GM12878 (cell line): ENCODE measurements at regions not wholly inside any gene's neighbourhood (a gene's known extent, or its start where the extent isn't known, plus 50 kb on each side); places are given as distances from the start of the nearest gene placed in this dataset.

Experiments
- ATAC-seq: fragments of 200-7000 bp; cut with Tn5 transposase; 3 replicates; pipeline ENCODE4 v1.9.1; 2020; ENCODE audit warnings: mild to moderate bottlenecking, moderate library complexity
- BruUV-seq: library from RNA; stranded (reverse); fragments of 400-500 nt; replicated peaks from 2 replicates; lab custom pipeline; 2021; lab: Mats Ljungman, UMichigan
- CTCF ChIA-PET: fragments of 300-600 bp; sonication (Branson Sonifier 250); formaldehyde crosslinking; extraction: SDS; loops from one replicate; lab custom pipeline; 2021; ENCODE audit warnings: inconsistent platforms; lab: Yijun Ruan, JAX
- POLR2A ChIA-PET: fragments of 350-600 bp; formaldehyde crosslinking; extraction: SDS; loops from one replicate; lab custom pipeline; 2021; ENCODE audit warnings: inconsistent platforms; lab: Charles Lee
- RAD21 ChIA-PET: fragments of 300-600 bp; sonication (Branson Sonifier 250); formaldehyde crosslinking; loops from one replicate; lab custom pipeline; 2023; ENCODE audit warnings: antibody characterized with exemption; ENCODE audit not compliant: unreplicated experiment; lab: Charles Lee
- SMC1A ChIA-PET: fragments of 300-600 bp; sonication (Branson Sonifier 250); formaldehyde crosslinking; loops from one replicate; lab custom pipeline; 2023; ENCODE audit not compliant: unreplicated experiment, uncharacterized antibody; lab: Charles Lee
- DNase-seq: peaks from one replicate; pipeline ENCODE4 v3.0.0-alpha.2; 2011; ENCODE audit warnings: low read depth, low spot score
- FAIRE-seq: peaks from 3 replicates; lab custom pipeline; 2011; peaks lifted over from hg19 to GRCh38; lab: Jason Lieb, UNC
- H2AFZ ChIP-seq: 2 replicates; pipeline ENCODE4 v1.6.0; 2011; ENCODE audit warnings: low read depth, low read length, control low read depth; ENCODE audit not compliant: control insufficient read depth
- H3K27ac ChIP-seq: 2 replicates; pipeline ENCODE4 v1.5.1; 2011; ENCODE audit warnings: control low read depth; ENCODE audit not compliant: control insufficient read depth, insufficient read depth
- H3K27me3 ChIP-seq, 2 experiments: replicated peaks in 1 of 2; 2 replicates each; pipeline versions ENCODE4 v1.6.0 to v1.6.1; 2011; ENCODE audit warnings: low read length in 1 of 2; ENCODE audit not compliant: control insufficient read depth in 2 of 2, insufficient read depth in 2 of 2
- H3K36me3 ChIP-seq, 2 experiments: 2 replicates each; pipeline ENCODE4 v1.5.1; 2011; ENCODE audit warnings: low read length in 1 of 2; ENCODE audit not compliant: control insufficient read depth in 2 of 2, insufficient read depth in 2 of 2
- H3K4me1 ChIP-seq: 2 replicates; pipeline ENCODE4 v1.6.1; 2011; ENCODE audit warnings: mild to moderate bottlenecking, low read length, moderate library complexity, mixed read lengths; ENCODE audit not compliant: control insufficient read depth, insufficient read depth
- H3K4me2 ChIP-seq: 2 replicates; pipeline ENCODE4 v1.6.0; 2011; ENCODE audit warnings: control low read depth; ENCODE audit not compliant: control insufficient read depth, insufficient read depth
- H3K4me3 ChIP-seq: fragments of 200-600 bp; sonication (generic); 2 replicates; pipeline ENCODE4 v1.5.1; 2016
- H3K79me2 ChIP-seq: 2 replicates; pipeline ENCODE4 v1.6.0; 2011; ENCODE audit warnings: low read length; ENCODE audit not compliant: control insufficient read depth, insufficient read depth
- H3K9ac ChIP-seq: 2 replicates; pipeline ENCODE4 v1.8.0; 2011; ENCODE audit warnings: low read length, control low read depth, mixed read lengths; ENCODE audit not compliant: control insufficient read depth, insufficient read depth
- H3K9me3 ChIP-seq: replicated peaks from 3 replicates; pipeline ENCODE4 v1.5.1; 2011; ENCODE audit warnings: mild to moderate bottlenecking, low read length; ENCODE audit not compliant: control insufficient read depth, insufficient read depth
- H4K20me1 ChIP-seq: 2 replicates; pipeline ENCODE4 v1.6.0; 2011; ENCODE audit not compliant: control insufficient read depth, insufficient read depth
- BCL11A ChIP-seq: IDR thresholded peaks from 2 replicates; pipeline ENCODE4 v1.6.1; 2011; ENCODE audit warnings: low read depth, low read length
- BMI1 ChIP-seq: fragments of 450-650 bp; IDR thresholded peaks from 2 replicates; pipeline ENCODE4 v1.6.1; 2016; ENCODE audit warnings: mild to moderate bottlenecking, moderate library complexity, borderline replicate concordance
- ETV6 ChIP-seq, 2 experiments: fragments of 450-650 bp in 1 of 2; IDR thresholded peaks in 1 of 2; conservative IDR thresholded peaks in 1 of 2; 2 replicates each; pipeline ENCODE4 v1.6.1; 2014; ENCODE audit warnings: antibody characterized with exemption in 1 of 2, borderline replicate concordance in 1 of 2, low read depth in 1 of 2, mild to moderate bottlenecking in 1 of 2, moderate library complexity in 1 of 2
- FOXM1 ChIP-seq: IDR thresholded peaks from 2 replicates; pipeline ENCODE4 v1.6.1; 2012; ENCODE audit warnings: low read depth, mild to moderate bottlenecking, inconsistent platforms, low read length, moderate library complexity
- RAD21 ChIP-seq: IDR thresholded peaks from 2 replicates; pipeline ENCODE4 v1.6.1; 2011; ENCODE audit warnings: mild to moderate bottlenecking, low read depth, low read length, moderate library complexity; ENCODE audit not compliant: insufficient read depth
- SPI1 ChIP-seq: IDR thresholded peaks from 2 replicates; pipeline ENCODE4 v1.6.1; 2011; ENCODE audit warnings: low read depth, mild to moderate bottlenecking, low read length, moderate library complexity, borderline replicate concordance; ENCODE audit not compliant: insufficient read depth
- SREBF1 ChIP-seq: IDR thresholded peaks from 2 replicates; pipeline ENCODE4 v1.6.1; 2012; ENCODE audit warnings: mild to moderate bottlenecking, low read length
- SREBF2 ChIP-seq: IDR thresholded peaks from 2 replicates; pipeline ENCODE4 v1.6.1; 2012; ENCODE audit warnings: mild to moderate bottlenecking, low read length
- ZNF622 ChIP-seq: fragments of 450-650 bp; IDR thresholded peaks from 2 replicates; pipeline ENCODE4 v1.6.1; 2017; ENCODE audit warnings: mild to moderate bottlenecking, inconsistent platforms
- WGBS: methylation state at CpG from one replicate; pipeline ENCODE4 v1.1.6; 2016; ENCODE audit warnings: low lambda C conversion rate; ENCODE audit not compliant: insufficient replicate concordance, insufficient coverage; ENCODE audit errors: missing lambda C conversion rate; 5-methylcytosine and 5-hydroxymethylcytosine counted together
- in situ Hi-C: fragments of 300-500 bp; cut with MboI; formaldehyde crosslinking; loops from 9 replicates; pipeline ENCODE4 v1.14.3; 2018; ENCODE audit warnings: mixed read lengths
- intact Hi-C: fragments of 100-400 bp; cut with micrococcal nuclease; formaldehyde crosslinking; loops from one replicate; pipeline ENCODE4 v1.14.2; 2022; ENCODE audit not compliant: unreplicated experiment
- TF ChIP-seq, protein P1 (sequence below): fragments of 450-650 bp; IDR thresholded peaks from 2 replicates; pipeline ENCODE4 v1.6.1; 2017; ENCODE audit warnings: borderline replicate concordance

DNA sequence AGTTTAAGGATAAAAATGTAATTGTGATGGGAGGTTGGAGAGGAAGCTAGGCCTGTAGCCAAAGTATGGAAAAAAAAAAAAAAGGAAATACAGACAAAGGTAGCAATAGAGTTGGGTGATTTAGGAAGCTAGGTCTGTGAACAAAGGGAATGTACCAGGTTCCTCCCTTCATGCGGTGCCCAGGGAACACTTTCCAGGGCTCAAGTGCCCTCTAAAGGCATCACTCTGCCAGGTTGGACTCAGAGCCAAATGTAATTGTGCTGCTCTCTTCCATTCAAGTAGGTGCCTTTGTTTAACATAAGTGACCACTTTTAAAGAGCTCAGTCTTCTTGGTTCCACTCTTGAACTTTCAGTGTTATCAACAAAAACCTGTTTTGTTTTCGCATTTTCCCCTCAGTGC, 159.7 kb upstream of the AHI1 start:
- TF ChIP-seq SPI1 (no peak), SREBF2 (no peak), BCL11A (no peak), SREBF1 (no peak), ZNF622 (no peak), RAD21 (no peak), FOXM1 (no peak), BMI1 (no peak), ETV6 (conservative IDR thresholded peaks at IDR 0.05 in 1 of 2, IDR thresholded peaks at IDR 0.05 in 1 of 2; ENCODE audit: borderline replicate concordance in 1 of 2, low read depth in 1 of 2) (no peak)
- TF ChIP-seq, protein P1, sequence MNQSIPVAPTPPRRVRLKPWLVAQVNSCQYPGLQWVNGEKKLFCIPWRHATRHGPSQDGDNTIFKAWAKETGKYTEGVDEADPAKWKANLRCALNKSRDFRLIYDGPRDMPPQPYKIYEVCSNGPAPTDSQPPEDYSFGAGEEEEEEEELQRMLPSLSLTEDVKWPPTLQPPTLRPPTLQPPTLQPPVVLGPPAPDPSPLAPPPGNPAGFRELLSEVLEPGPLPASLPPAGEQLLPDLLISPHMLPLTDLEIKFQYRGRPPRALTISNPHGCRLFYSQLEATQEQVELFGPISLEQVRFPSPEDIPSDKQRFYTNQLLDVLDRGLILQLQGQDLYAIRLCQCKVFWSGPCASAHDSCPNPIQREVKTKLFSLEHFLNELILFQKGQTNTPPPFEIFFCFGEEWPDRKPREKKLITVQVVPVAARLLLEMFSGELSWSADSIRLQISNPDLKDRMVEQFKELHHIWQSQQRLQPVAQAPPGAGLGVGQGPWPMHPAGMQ: no peak
- no peaks in the 10 kb centered on the region for H4K20me1 ChIP-seq
- no peaks in the 10 kb centered on the region for H3K36me3 ChIP-seq
- no peak for DNase-seq
- in situ Hi-C loops: no loop called here
- BruUV-seq: no TSS peak
- no peak for FAIRE-seq
- ChIA-PET POLR2A (no interaction called here), SMC1A (interaction anchor here (1.3 to 2.1 kb wide), 2 partner anchors 12 to 122 kb away, joined by 3 to 4 read pairs; no protein-coding TSS in a partner anchor), CTCF (interaction anchor here (0.6 to 1.6 kb wide), 2 partner anchors 15 to 121 kb away, joined by 4 read pairs; no protein-coding TSS in a partner anchor), RAD21 (no interaction called here)
- H3K79me2 ChIP-seq: no peaks in the 10 kb centered on the region
- intact Hi-C loops: no loop called here
- H3K9ac ChIP-seq: no peak overlapping the region
- WGBS: 23% methylated on average over 2 of the region's 2 CpGs
- no peak overlapping the region for H3K4me3 ChIP-seq
- no peaks in the 10 kb centered on the region; the same call in 1 of the 3 replicates for H3K9me3 ChIP-seq
- peaks cover 5% of the 10 kb centered on the region; the same call in 1 of the 2 replicates for H3K4me1 ChIP-seq
- no peak overlapping the region for H2AFZ ChIP-seq
- no peak overlapping the region for H3K27ac ChIP-seq
- ATAC-seq: no peak
- no peak overlapping the region for H3K4me2 ChIP-seq
- no peaks in the 10 kb centered on the region for H3K27me3 ChIP-seq
